Mesendoderm (in vitro differentiated cells): ENCODE measurements at regions not wholly inside any gene's neighbourhood (a gene's known extent, or its start where the extent isn't known, plus 50 kb on each side); places are given as distances from the start of the nearest gene placed in this dataset.
A peak's percentile ranks its signal among the peaks of the same experiment; 100 is the strongest.

Experiments used
- DNase-seq: peaks from one replicate; pipeline ENCODE4 v3.0.0; 2013
- H2AK5ac ChIP-seq: 2 replicates; pipeline ENCODE4 v1.6.1; 2013; ENCODE audit warnings: low read length, inconsistent platforms
- H2BK120ac ChIP-seq: 2 replicates; pipeline ENCODE4 v1.6.1; 2013; ENCODE audit warnings: low read depth, mild to moderate bottlenecking, low read length, moderate library complexity, mixed read lengths
- H2BK15ac ChIP-seq: replicated peaks from 2 replicates; pipeline ENCODE4 v1.6.1; 2013; ENCODE audit warnings: low read depth, mild to moderate bottlenecking, moderate library complexity
- H2BK5ac ChIP-seq: 2 replicates; pipeline ENCODE4 v1.6.1; 2013; ENCODE audit warnings: low read length, inconsistent platforms
- H3K18ac ChIP-seq: 2 replicates; pipeline ENCODE4 v1.6.1; 2013; ENCODE audit warnings: mild to moderate bottlenecking, low read length, mixed read lengths
- H3K23ac ChIP-seq: one replicate; pipeline ENCODE4 v1.6.1; 2013; ENCODE audit warnings: low read length
- H3K27ac ChIP-seq: 2 replicates; pipeline ENCODE4 v1.5.1; 2013; ENCODE audit warnings: low read depth, mild to moderate bottlenecking, inconsistent platforms, low read length, moderate library complexity
- H3K27me3 ChIP-seq: 2 replicates; pipeline ENCODE4 v1.6.1; 2013; ENCODE audit warnings: low read length, control low read depth, mild to moderate bottlenecking, inconsistent platforms; ENCODE audit not compliant: insufficient read depth, poor library complexity
- H3K36me3 ChIP-seq: 2 replicates; pipeline ENCODE4 v1.6.1; 2013; ENCODE audit warnings: low read length, inconsistent platforms; ENCODE audit not compliant: control insufficient read depth, insufficient read depth
- H3K4ac ChIP-seq: one replicate; pipeline ENCODE4 v1.6.1; 2013; ENCODE audit warnings: low read depth, mild to moderate bottlenecking, low read length, moderate library complexity
- H3K4me1 ChIP-seq: 2 replicates; pipeline ENCODE4 v1.6.1; 2013; ENCODE audit warnings: low read depth, low read length, inconsistent platforms; ENCODE audit not compliant: control insufficient read depth
- H3K4me2 ChIP-seq: 2 replicates; pipeline ENCODE4 v1.6.1; 2013; ENCODE audit warnings: low read length
- H3K4me3 ChIP-seq: 2 replicates; pipeline ENCODE4 v1.5.1; 2013; ENCODE audit warnings: mild to moderate bottlenecking, low read length
- H3K56ac ChIP-seq: one replicate; pipeline ENCODE4 v1.6.1; 2013; ENCODE audit warnings: low read length
- H3K79me1 ChIP-seq: 2 replicates; pipeline ENCODE4 v1.6.1; 2013; ENCODE audit warnings: low read length, inconsistent platforms
- H3K79me2 ChIP-seq: 2 replicates; pipeline ENCODE4 v1.6.1; 2013; ENCODE audit warnings: mild to moderate bottlenecking, low read length; ENCODE audit not compliant: control insufficient read depth, insufficient read depth
- H3K9ac ChIP-seq: 2 replicates; pipeline ENCODE4 v1.6.1; 2013; ENCODE audit warnings: low read length, inconsistent platforms
- H4K5ac ChIP-seq: one replicate; pipeline ENCODE4 v1.6.1; 2013; ENCODE audit warnings: low read length
- H4K8ac ChIP-seq: one replicate; pipeline ENCODE4 v1.6.1; 2013; ENCODE audit warnings: low read depth, mild to moderate bottlenecking, control low read depth, low read length, moderate library complexity
- WGBS: extraction: QIAGEN DNeasy Blood & Tissue Kit; methylation state at CpG from one replicate; pipeline ENCODE4 v1.1.7; 2013; ENCODE audit warnings: low lambda C conversion rate, missing lambda C conversion rate; ENCODE audit not compliant: insufficient coverage; ENCODE audit errors: extremely low coverage; 5-methylcytosine and 5-hydroxymethylcytosine counted together

GRCh38 chr1:102262994-102263393, 266.3 kb upstream of the OLFM3 start:
- Histone ChIP-seq H3K18ac (no peak overlapping the region), H3K4me1 (no peaks in the 10 kb centered on the region), H2AK5ac (no peak overlapping the region), H2BK120ac (no peak overlapping the region), H2BK15ac (no peak overlapping the region), H3K27me3 (no peaks in the 10 kb centered on the region), H3K79me2 (no peaks in the 10 kb centered on the region), H4K5ac (no peak overlapping the region), H3K36me3 (no peaks in the 10 kb centered on the region), H3K27ac (no peak overlapping the region), H3K9ac (no peak overlapping the region), H4K8ac (no peak overlapping the region), H3K4me3 (no peak overlapping the region), H2BK5ac (no peak overlapping the region), H3K79me1 (no peaks in the 10 kb centered on the region), H3K4ac (no peak overlapping the region), H3K23ac (no peak overlapping the region), H3K4me2 (no peak overlapping the region), H3K56ac (no peak overlapping the region)
- peak; percentile 1 for DNase-seq

GRCh38 chr1:102252731-102253505, 256.2 kb upstream of the OLFM3 start:
- Histone ChIP-seq H3K18ac (peak overlapping the region; percentile 28), H3K4me3 (no peak overlapping the region), H4K8ac (no peak overlapping the region), H3K23ac (no peak overlapping the region), H2AK5ac (no peak overlapping the region), H3K4me1 (no peaks in the 10 kb centered on the region), H3K36me3 (no peaks in the 10 kb centered on the region), H2BK5ac (no peak overlapping the region), H3K27me3 (no peaks in the 10 kb centered on the region), H3K4ac (no peak overlapping the region), H3K4me2 (no peak overlapping the region), H4K5ac (no peak overlapping the region), H3K27ac (no peak overlapping the region), H3K79me2 (no peaks in the 10 kb centered on the region), H3K56ac (no peak overlapping the region), H2BK120ac (no peak overlapping the region), H3K79me1 (no peaks in the 10 kb centered on the region), H2BK15ac (no peak overlapping the region), H3K9ac (no peak overlapping the region)
- no CpG with 5 or more reads among the region's 4 CpGs for WGBS
- peak; percentile 5 for DNase-seq

GRCh38 chr1:102241431-102242338, 245.0 kb upstream of the OLFM3 start:
- H3K18ac ChIP-seq = no peak overlapping the region
- no peak overlapping the region for H3K23ac ChIP-seq
- no peak overlapping the region for H2AK5ac ChIP-seq
- H3K36me3 ChIP-seq = no peaks in the 10 kb centered on the region
- no peaks in the 10 kb centered on the region for H3K79me2 ChIP-seq
- no peaks in the 10 kb centered on the region for H3K4me1 ChIP-seq
- H3K4me3 ChIP-seq = no peak overlapping the region
- DNase-seq = no peak
- H4K8ac ChIP-seq = no peak overlapping the region
- no peak overlapping the region for H3K56ac ChIP-seq
- H2BK5ac ChIP-seq = no peak overlapping the region
- H3K27ac ChIP-seq = no peak overlapping the region
- H3K4me2 ChIP-seq = no peak overlapping the region
- H4K5ac ChIP-seq = no peak overlapping the region
- H3K4ac ChIP-seq = no peak overlapping the region
- WGBS = no CpG with 5 or more reads among the region's 4 CpGs
- no peak overlapping the region for H2BK15ac ChIP-seq
- no peaks in the 10 kb centered on the region for H3K79me1 ChIP-seq
- no peaks in the 10 kb centered on the region for H3K27me3 ChIP-seq
- H2BK120ac ChIP-seq = no peak overlapping the region
- no peak overlapping the region for H3K9ac ChIP-seq

- Histone ChIP-seq H3K36me3 (no peaks in the 10 kb centered on the region), H3K79me1 (no peaks in the 10 kb centered on the region), H2BK5ac (no peak overlapping the region), H2BK120ac (no peak overlapping the region), H3K27ac (no peak overlapping the region), H3K23ac (no peak overlapping the region), H3K4ac (no peak overlapping the region), H3K27me3 (no peaks in the 10 kb centered on the region), H3K4me2 (no peak overlapping the region), H4K8ac (no peak overlapping the region), H3K56ac (no peak overlapping the region), H3K4me3 (no peak overlapping the region), H2AK5ac (no peak overlapping the region), H4K5ac (no peak overlapping the region), H3K9ac (no peak overlapping the region), H2BK15ac (no peak overlapping the region), H3K18ac (no peak overlapping the region), H3K4me1 (no peaks in the 10 kb centered on the region), H3K79me2 (no peaks in the 10 kb centered on the region)
- WGBS = no CpG with 5 or more reads among the region's 3 CpGs
- DNase-seq = no peak
These were observed 242.5 kb upstream of the OLFM3 start for GRCh38 chr1:102239247-102239646.

- H4K8ac ChIP-seq = no peak overlapping the region
- H2BK5ac ChIP-seq = no peak overlapping the region
- no peak overlapping the region for H2BK120ac ChIP-seq
- H3K4ac ChIP-seq = no peak overlapping the region
- DNase-seq = no peak
- H3K9ac ChIP-seq = no peak overlapping the region
- no peak overlapping the region for H3K56ac ChIP-seq
- H4K5ac ChIP-seq = no peak overlapping the region
- H3K36me3 ChIP-seq = no peaks in the 10 kb centered on the region
- no peak overlapping the region for H3K27ac ChIP-seq
- no peak overlapping the region for H2AK5ac ChIP-seq
- no peaks in the 10 kb centered on the region for H3K4me1 ChIP-seq
- H3K79me1 ChIP-seq = no peaks in the 10 kb centered on the region
- no peak overlapping the region for H3K23ac ChIP-seq
- no peak overlapping the region for H3K4me2 ChIP-seq
- H3K18ac ChIP-seq = no peak overlapping the region
- H2BK15ac ChIP-seq = no peak overlapping the region
- H3K4me3 ChIP-seq = no peak overlapping the region
- no peaks in the 10 kb centered on the region for H3K27me3 ChIP-seq
- no CpG with 5 or more reads among the region's 31 CpGs for WGBS
- H3K79me2 ChIP-seq = no peaks in the 10 kb centered on the region
These were observed 238.1 kb upstream of the OLFM3 start for GRCh38 chr1:102234753-102235359.
